GM18526 (cell line): ENCODE measurements at regions not wholly inside any gene's neighbourhood (a gene's known extent, or its start where the extent isn't known, plus 50 kb on each side); places are given as distances from the start of the nearest gene placed in this dataset.

Experiments
- POLR2A ChIP-seq: IDR thresholded peaks from 3 replicates; pipeline ENCODE4 v1.6.1; 2011; ENCODE audit not compliant: insufficient read length; ENCODE audit errors: extremely low read depth

DNA sequence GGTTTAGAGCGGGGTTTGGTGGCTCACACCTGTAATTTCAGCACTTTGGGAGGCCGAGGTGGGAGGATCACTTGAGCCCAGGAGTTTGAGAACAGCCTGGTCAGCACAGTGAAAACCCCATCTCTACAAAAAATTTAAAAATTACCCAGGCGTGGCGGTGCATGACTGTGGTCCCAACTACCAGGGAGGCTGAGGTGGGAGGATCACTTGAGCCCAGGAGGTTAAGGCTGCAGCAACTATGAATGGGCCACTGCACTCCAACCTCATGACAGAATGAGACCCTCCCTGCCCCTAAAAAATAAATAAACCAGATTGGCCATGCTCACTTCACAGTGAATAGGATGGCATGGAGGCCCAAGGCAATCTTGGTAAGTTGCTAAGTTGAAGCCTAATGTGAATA lies 168.9 kb downstream of the RHOU start:
- TF ChIP-seq POLR2A = no peak

DNA sequence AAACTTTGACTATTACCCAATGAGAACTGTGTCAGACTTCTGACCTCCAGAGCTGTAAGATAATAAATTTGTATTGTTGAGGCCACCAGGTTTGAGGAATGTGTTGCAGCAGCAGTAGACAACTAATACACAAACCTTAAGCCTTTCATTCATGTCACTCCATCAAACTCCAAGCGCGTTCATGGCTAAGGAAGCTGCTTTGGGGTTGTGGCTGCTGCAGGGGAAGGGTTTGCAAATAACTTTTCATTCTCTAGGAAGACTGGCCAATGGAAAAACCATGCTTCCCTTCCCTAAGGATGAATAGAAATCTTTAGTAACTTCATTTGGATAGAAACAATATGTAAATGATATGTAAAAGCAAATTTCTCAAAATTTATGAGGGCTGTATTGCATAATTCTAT lies 170.4 kb downstream of the RHOU start:
- no peak for TF ChIP-seq POLR2A

DNA sequence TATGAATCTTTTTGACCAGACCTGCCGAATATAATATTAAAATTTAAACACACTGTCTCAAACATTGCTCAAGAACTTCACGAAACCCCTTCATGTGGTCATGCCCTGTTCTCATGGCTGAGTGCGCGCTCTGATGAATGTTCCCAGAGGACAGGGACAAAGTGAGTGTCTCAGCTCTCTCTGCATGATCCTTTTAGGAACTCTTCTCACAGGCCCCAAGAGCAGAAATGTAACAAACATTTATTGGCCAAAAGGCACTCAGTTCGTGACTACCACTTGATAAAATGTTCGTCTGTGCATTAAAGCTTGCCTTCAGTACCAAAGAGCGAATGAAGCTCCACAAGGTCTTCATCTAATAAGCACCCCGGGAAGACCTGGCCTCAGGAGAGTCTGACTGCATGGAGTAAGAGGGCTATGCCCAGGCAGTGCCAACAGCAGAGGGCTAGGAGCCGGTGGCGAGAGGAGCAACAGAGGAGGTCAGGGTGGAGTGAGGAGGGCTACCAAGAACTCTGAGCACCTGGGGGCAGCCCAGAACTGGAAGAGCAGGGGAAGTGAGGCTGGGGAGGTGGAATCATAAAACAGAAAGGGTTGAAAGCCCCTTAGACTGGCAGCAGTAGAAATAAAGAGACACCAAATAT lies 171.1 kb downstream of the RHOU start:
- TF ChIP-seq POLR2A = no peak

GRCh38 chr1:228911225-228912210 lies 176.2 kb downstream of the RHOU start:
- no peak for TF ChIP-seq POLR2A

DNA sequence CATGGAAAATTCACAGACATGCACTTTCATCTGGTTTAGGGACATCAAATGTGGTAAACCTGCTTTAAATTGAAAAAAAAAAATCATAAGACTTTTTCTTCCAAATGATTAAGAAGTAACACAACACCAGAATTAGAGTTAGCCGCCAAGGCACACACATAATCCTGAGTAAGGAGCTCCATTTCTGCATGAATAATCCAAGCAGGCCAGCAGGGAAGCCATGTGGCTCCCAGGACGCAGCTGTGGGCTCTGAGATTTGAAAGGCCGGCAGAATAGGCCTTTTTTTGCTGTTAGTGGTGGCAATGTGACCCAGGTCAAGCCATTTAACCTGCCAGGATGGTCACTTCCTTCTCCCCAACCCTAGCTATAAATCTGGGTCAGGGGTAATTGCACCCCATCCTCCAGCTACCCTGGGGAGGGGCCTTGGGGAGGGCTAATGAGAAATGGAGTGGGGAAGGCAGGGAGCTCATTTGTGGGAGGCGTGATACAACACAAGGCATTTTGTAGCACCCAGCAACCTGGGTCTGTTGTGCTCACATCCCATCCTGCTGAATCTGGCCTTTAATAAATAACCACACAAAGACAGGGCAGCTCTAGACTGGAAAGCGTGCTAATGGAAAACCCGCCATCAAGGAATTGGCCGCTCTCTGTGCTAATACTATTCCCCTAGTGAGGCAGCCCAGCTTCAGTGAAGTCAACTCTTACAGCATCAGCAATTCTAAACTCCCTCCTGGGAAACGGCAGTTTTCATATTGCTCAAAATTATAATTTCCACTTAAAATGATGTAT lies 178.5 kb downstream of the RHOU start:
- TF ChIP-seq POLR2A = no peak

DNA sequence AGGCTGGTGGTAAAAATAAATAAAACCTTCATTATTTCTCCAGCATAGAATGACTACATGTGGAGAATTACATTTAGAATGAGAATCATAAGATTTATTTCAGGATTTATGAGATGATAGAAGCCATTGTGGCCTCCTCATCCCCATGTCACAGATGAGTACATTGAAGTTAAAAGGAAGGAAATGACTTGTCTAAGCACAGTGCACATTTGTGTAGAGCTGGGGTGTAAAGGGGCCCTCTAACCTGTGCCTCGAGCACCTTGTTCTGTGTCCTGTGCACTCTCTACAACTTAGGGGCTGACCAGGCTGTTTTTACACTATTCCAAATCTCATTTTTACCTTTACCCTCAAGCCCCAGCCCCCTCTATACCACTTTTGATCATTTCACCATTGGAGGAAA lies 179.4 kb downstream of the RHOU start:
- no peak for TF ChIP-seq POLR2A

- TF ChIP-seq POLR2A = no peak
Measured at GRCh38 chr1:228917342-228917741, 182.1 kb downstream of the RHOU start.

DNA sequence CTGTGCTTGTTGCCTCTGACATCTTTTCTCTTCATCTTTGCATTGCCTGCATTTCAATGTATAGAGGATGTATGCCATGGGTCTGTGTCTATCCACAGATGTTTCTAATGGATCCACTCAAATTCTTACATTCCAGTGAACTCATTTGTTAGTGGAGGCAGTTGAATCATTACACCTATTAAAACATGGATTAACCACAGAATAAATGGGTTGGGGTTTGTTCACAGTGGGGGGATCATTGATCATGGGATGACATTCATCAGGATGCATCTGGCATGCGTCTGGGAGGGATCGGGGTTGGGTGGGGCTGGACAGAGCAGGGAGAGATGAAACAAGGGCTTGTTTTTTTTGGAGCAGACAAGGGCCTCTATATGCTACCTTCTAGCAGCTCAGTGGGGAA lies 182.5 kb downstream of the RHOU start:
- no peak for TF ChIP-seq POLR2A

GRCh38 chr1:228918335-228918734 lies 183.1 kb downstream of the RHOU start:
- no peak for TF ChIP-seq POLR2A

DNA sequence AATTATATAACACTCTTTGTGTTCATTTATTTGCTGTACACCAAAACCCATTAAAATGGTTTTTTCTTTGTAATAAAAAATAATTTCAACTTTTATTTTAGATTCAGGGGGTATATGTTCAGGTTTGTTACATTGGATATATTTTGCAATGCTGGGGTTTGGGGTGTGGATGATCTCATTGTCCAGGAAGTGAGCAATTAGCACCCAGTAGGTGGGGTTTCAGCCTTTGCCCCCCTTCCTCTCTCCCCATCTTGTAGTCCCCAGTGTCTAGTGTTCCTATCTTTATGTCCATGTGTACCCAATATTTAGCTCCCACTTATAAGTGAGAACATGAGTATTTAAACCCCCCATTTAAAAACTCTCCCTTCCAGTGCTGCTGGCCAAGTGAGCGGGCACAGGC lies 184.6 kb downstream of the RHOU start:
- TF ChIP-seq POLR2A = no peak

DNA sequence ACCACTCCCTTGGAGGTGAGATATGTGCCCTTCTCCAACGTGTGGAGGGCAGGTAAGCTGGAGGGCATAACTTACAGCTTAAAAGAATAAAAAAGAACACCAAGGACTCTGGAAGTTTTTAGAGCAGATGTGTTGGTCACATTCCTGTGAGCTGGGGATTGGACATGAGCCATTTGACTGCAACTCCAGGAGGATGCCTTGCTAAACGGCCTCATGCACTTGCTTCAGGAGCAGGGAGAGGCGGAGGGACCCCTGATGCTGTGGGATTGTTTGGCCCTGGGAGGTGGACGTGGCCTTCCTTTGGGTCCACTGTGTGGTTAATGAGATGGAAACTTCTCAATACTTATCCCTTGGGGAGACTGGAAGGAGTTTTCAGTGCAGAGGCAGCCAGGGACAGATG lies 185.6 kb downstream of the RHOU start:
- no peak for TF ChIP-seq POLR2A

DNA sequence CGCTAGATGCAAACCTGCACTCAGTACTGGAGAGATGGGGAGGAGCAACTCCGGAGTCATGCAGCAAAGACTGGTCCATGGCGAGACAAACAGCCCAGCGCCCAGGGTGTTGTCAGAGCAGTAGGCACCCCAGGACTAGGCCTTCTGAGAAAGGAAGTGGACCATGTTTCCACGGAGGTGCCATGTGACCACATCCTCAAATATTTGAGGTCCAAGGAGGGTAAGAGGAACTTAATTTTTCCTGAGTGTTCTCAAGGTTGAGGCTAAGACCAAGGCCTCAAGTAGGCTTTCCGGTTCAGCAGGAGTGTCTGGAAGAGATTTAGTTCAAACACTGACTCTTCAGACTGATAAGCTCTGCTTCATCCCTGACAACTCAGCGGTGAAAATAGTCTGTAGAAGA lies 186.2 kb downstream of the RHOU start:
- TF ChIP-seq POLR2A = no peak

DNA sequence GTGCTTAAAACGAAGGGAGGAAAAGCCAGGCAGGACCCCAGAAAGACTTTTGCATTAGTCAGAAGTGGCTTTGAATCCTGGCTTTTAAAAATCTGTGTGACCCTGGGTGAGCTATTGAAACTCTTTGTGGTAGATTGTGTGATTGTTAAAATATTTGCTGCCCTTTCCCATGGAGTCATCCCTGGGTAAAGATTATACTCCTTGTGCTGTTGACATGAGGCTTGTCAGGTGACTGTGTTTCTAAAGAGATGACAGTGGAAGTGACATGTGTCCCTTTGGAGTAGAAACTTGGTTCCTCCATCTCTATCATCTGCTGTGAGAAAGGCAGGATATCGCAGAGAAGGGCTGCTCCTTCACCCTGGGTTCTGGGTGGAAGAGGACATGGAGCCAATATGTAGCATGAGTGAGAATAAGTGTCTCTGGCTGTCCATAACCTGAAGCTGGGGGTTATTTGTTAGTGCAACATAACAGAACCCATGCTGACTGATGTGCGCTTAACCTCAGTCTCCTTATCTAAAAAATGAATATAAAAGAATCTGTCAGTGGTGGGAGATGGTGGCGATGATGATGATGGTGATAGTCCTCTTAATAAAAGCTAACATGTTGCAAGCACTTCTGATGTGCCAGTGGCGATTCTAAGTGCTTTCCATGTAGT lies 187.6 kb downstream of the RHOU start:
- TF ChIP-seq POLR2A = no peak

DNA sequence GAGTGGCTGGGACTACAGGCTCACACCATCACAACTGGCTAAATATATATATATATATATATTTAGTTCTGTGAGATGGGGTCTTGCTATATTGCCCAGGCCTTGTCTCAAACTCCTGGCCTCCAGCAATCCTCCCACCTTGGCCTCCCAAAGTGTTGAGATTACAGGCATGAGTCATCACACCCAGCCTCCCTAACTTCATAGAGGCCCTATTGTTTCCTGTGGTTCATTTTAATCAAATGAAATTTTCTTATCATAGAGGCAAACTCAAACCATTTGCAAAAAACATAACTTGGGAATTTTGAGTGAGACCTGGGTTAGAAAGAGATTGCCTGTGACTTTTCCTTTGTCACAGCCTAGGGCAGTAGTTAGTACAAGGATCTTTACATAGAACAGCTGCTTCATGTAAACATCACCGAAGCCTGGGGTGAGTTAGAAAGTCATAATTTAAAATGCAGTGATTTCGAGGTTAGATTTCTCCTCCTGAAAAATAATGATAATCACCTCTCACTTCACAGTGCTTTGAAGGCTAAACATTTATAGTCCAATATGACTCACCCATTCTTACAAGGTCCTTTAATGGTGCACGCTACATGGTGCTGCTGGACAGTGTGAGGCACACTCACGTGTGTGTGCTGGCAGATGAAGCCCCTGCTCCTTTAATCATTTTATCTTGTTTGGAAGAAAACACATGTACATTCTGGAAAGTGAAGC lies 188.9 kb downstream of the RHOU start:
- TF ChIP-seq POLR2A = no peak
